ENCODE measurements at regions not wholly inside any gene's neighbourhood (a gene's known extent, or its start where the extent isn't known, plus 50 kb on each side); places are given as distances from the start of the nearest gene placed in this dataset.

GRCh38 chr6:105560611-105561066 is 157.8 kb upstream of the PREP start:
- 0% methylated on average over 2 of the region's 2 CpGs for WGBS (ENCODE audit: low lambda C conversion rate)
- Histone ChIP-seq H4K20me1 (ENCODE audit: insufficient read depth, low read length) (no peaks in the 10 kb centered on the region), H3K4me2 (ENCODE audit: low read depth, low read length) (no peak overlapping the region), H3K27me3 (ENCODE audit: control insufficient read depth in 1 of 2, insufficient read depth in 2 of 2, low read length in 2 of 2) (peaks cover 0 to 8% of the 10 kb centered on the region in 2 experiments; a peak in 1 of 5 replicates), H3K4me3 (replicated peaks in 1 of 3; ENCODE audit: insufficient read depth in 1 of 3, low read depth in 2 of 3, low read length in 3 of 3) (no peak overlapping the region), H3K36me3 (replicated peaks in 1 of 2; ENCODE audit: control insufficient read depth in 1 of 2, insufficient read depth in 2 of 2, low read length in 2 of 2) (no peaks in the 10 kb centered on the region), H3K9ac (ENCODE audit: insufficient read depth, low read depth, low read length) (no peak overlapping the region), H2AFZ (ENCODE audit: low read length) (no peak overlapping the region), H3K79me2 (ENCODE audit: insufficient read depth, low read length) (no peaks in the 10 kb centered on the region), H3K4me1 (ENCODE audit: insufficient read depth, low read length) (no peaks in the 10 kb centered on the region), H3K9me3 (ENCODE audit: low read length) (no peaks in the 10 kb centered on the region), H3K27ac (ENCODE audit: extremely low read length, insufficient read depth, low read length) (no peak overlapping the region)
- no peak for DNase-seq (ENCODE audit: low spot score)
- TF ChIP-seq KDM5A (IDR thresholded peaks at IDR 0.05; ENCODE audit: borderline replicate concordance, low read length), result no peak
- no peak for TF ChIP-seq RFX1 (IDR thresholded peaks at IDR 0.05)
- TF ChIP-seq ZNF10 (CRISPR knock-in tag; IDR thresholded peaks at IDR 0.05; ENCODE audit: borderline replicate concordance, low read depth), result no peak
- TF ChIP-seq ZNF609 (CRISPR knock-in tag; IDR thresholded peaks at IDR 0.05; ENCODE audit: borderline replicate concordance), result no peak
- TF ChIP-seq ZNF326 (CRISPR knock-in tag; IDR thresholded peaks at IDR 0.05; ENCODE audit: borderline replicate concordance), result no peak
- no peak for FAIRE-seq
- intact Hi-C loops (cut with micrococcal nuclease; ENCODE audit: unreplicated experiment), result no loop called here
- BruUV-seq (replicated peaks), result no TSS peak
- ChIA-PET CTCF (ENCODE audit: low intra/inter-chr PET ratio, low total read pairs) (no interaction called here), POLR2A (no interaction called here)
- no peak for ATAC-seq
- in situ Hi-C loops (cut with HindIII; ENCODE audit: extremely low pct_ligation_motif_present, low pct_unique_long_range_greater_than_20kb), result no loop called here
